GM18873 (cell line): ENCODE measurements at regions not wholly inside any gene's neighbourhood (a gene's known extent, or its start where the extent isn't known, plus 50 kb on each side); places are given as distances from the start of the nearest gene placed in this dataset.
"Not testable (repeated sequence)": the region's sequence is repeated elsewhere in the genome, so short reads cannot be mapped to it uniquely, and the experiment has no call there.

ENCODE experiments used
- ATAC-seq: cut with Tn5 transposase; IDR thresholded peaks from one replicate; pipeline ENCODE4 v1.9.1; 2021; ENCODE audit warnings: mild to moderate bottlenecking, moderate library complexity, moderate number of reproducible peaks; ENCODE audit not compliant: unreplicated experiment, low FRiP score

- ATAC-seq = no peak
Observed at GRCh38 chr13:65275108-65275507, 1955.0 kb downstream of the PCDH9 start.

- not testable (repeated sequence) for ATAC-seq
Observed at GRCh38 chr13:65273811-65274420, 1956.2 kb downstream of the PCDH9 start.

GRCh38 chr13:65268009-65268408, 1962.1 kb downstream of the PCDH9 start:
- no peak for ATAC-seq

GRCh38 chr13:65265988-65266387, 1964.1 kb downstream of the PCDH9 start:
- no peak for ATAC-seq

GRCh38 chr13:65264066-65264465, 1966.1 kb downstream of the PCDH9 start:
- ATAC-seq = no peak

GRCh38 chr13:65260946-65261891, 1968.9 kb downstream of the PCDH9 start:
- no peak for ATAC-seq

GRCh38 chr13:65240773-65241172, 1989.4 kb downstream of the PCDH9 start:
- ATAC-seq = no peak

GRCh38 chr13:65236841-65237418, 1993.2 kb downstream of the PCDH9 start:
- ATAC-seq = no peak

- no peak for ATAC-seq
Observed at GRCh38 chr13:65217471-65217995, 2012.6 kb downstream of the PCDH9 start.

- not testable (repeated sequence) for ATAC-seq
Observed at GRCh38 chr13:65202845-65203244, 2027.3 kb downstream of the PCDH9 start.

GRCh38 chr13:65188721-65189120, 2041.4 kb downstream of the PCDH9 start:
- no peak for ATAC-seq

GRCh38 chr13:65168026-65168425, 2062.1 kb downstream of the PCDH9 start:
- no peak for ATAC-seq

GRCh38 chr13:65166675-65167074, 2063.5 kb downstream of the PCDH9 start:
- ATAC-seq = no peak

- no peak for ATAC-seq
Observed at GRCh38 chr13:65159803-65160202, 2070.3 kb downstream of the PCDH9 start.

GRCh38 chr13:65155861-65156260, 2074.3 kb downstream of the PCDH9 start:
- ATAC-seq = no peak

- ATAC-seq = no peak
Observed at GRCh38 chr13:65154661-65155447, 2075.3 kb downstream of the PCDH9 start.

GRCh38 chr13:65149687-65150086, 2080.4 kb downstream of the PCDH9 start:
- ATAC-seq = no peak

- ATAC-seq = no peak
Observed at GRCh38 chr13:65143920-65144319, 2086.2 kb downstream of the PCDH9 start.

- ATAC-seq = no peak
Observed at GRCh38 chr13:65133094-65133493, 2097.0 kb downstream of the PCDH9 start.

- no peak for ATAC-seq
Observed at GRCh38 chr13:65125236-65125635, 2104.9 kb downstream of the PCDH9 start.
